Uterus (tissue), 2 donors: ENCODE measurements at regions not wholly inside any gene's neighbourhood (a gene's known extent, or its start where the extent isn't known, plus 50 kb on each side); places are given as distances from the start of the nearest gene placed in this dataset.

Experiments
- CTCF ChIP-seq, 4 experiments: fragments of 200-600 bp in 2 of 4; fragments of 450-650 bp in 2 of 4; sonication (generic) in 2 of 4; IDR thresholded peaks; one replicate each; pipeline ENCODE4 v1.5.1; 2016 to 2019; ENCODE audit warnings: antibody characterized with exemption in 4 of 4, mild to moderate bottlenecking in 2 of 4, moderate library complexity in 1 of 4
- POLR2A ChIP-seq, 2 donors: fragments of 450-650 bp; IDR thresholded peaks; one replicate each; pipeline ENCODE4 v1.6.1; 2016; ENCODE audit warnings: antibody characterized with exemption in 2 of 2, mild to moderate bottlenecking in 1 of 2, moderate library complexity in 1 of 2

DNA sequence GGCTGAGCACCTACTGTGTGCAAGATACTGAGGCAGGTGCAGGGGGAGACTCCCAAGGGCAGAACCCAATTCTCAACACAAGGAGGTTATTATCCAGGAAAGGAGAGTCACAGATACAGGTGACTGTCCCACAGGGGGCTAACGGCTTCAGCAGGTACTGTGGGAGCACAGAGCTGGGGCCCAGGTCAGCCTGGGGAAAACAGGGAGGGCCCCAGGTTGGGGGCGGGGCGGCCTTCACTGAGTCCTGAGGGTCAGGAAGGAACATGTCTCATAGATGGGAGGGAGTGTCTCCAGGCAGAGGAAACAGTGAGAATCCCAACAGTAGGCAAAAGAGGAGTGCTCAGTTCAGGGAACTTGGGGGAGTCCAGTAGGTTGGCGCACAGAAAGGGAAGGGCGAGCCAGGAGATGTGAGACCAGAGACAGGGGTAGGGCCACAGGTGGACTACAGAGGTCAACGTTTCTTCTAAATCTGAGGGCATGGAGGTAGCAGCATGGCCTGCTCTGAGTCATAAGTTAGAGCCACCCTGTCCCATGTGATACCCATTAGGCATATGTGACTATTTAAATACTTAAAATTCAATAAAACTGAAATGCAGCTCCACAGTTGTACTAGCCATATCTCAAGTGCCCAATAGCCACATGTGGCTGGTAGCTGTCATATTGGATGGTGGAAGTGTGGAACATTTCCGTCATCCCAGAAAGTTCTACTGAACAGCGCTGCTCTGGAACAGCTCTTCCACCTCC lies 157.2 kb downstream of the TTC32 start:
- TF ChIP-seq CTCF (IDR thresholded peaks at IDR 0.05), result no peak
- no peak for TF ChIP-seq POLR2A (IDR thresholded peaks at IDR 0.05)
